ENCODE measurements at regions not wholly inside any gene's neighbourhood (a gene's known extent, or its start where the extent isn't known, plus 50 kb on each side); places are given as distances from the start of the nearest gene placed in this dataset.
A peak's percentile ranks its signal among the peaks of the same experiment; 100 is the strongest.

GRCh38 chr9:73996844-73997243 lies 500.3 kb upstream of the RORB start:
- Histone ChIP-seq H3K9ac (ENCODE audit: low read depth, low read length, poor library complexity, severe bottlenecking) (no peak overlapping the region), H3K79me2 (ENCODE audit: insufficient read depth, low read length) (no peaks in the 10 kb centered on the region), H3K27me3 (ENCODE audit: insufficient read depth, low read length, poor library complexity, severe bottlenecking) (no peaks in the 10 kb centered on the region), H3K9me3 (ENCODE audit: insufficient read depth, low read depth, low read length) (no peaks in the 10 kb centered on the region), H3F3A (ENCODE audit: low read depth) (no peaks in the 10 kb centered on the region), H4K20me1 (ENCODE audit: insufficient read depth, low read length, poor library complexity, severe bottlenecking) (no peaks in the 10 kb centered on the region), H3K9me2 (replicated peaks; ENCODE audit: low read depth, low read length) (no peaks in the 10 kb centered on the region), H2AFZ (ENCODE audit: low read length) (no peak overlapping the region), H3K4me2 (ENCODE audit: low read depth, low read length, poor library complexity, severe bottlenecking) (no peak overlapping the region), H3K4me3 (ENCODE audit: low read length, poor library complexity, severe bottlenecking) (no peak overlapping the region), H3K4me1 (ENCODE audit: insufficient read depth, low read length, poor library complexity, severe bottlenecking) (no peaks in the 10 kb centered on the region), H3K36me3 (ENCODE audit: insufficient read depth, low read length) (no peaks in the 10 kb centered on the region)
- TF ChIP-seq EZH2phosphoT487 (IDR thresholded peaks at IDR 0.05; ENCODE audit: borderline replicate concordance): no peak
- TF ChIP-seq, protein P1, sequence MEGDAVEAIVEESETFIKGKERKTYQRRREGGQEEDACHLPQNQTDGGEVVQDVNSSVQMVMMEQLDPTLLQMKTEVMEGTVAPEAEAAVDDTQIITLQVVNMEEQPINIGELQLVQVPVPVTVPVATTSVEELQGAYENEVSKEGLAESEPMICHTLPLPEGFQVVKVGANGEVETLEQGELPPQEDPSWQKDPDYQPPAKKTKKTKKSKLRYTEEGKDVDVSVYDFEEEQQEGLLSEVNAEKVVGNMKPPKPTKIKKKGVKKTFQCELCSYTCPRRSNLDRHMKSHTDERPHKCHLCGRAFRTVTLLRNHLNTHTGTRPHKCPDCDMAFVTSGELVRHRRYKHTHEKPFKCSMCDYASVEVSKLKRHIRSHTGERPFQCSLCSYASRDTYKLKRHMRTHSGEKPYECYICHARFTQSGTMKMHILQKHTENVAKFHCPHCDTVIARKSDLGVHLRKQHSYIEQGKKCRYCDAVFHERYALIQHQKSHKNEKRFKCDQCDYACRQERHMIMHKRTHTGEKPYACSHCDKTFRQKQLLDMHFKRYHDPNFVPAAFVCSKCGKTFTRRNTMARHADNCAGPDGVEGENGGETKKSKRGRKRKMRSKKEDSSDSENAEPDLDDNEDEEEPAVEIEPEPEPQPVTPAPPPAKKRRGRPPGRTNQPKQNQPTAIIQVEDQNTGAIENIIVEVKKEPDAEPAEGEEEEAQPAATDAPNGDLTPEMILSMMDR (conservative IDR thresholded peaks at IDR 0.05; ENCODE audit: low read length): no peak

GRCh38 chr9:74001382-74001781 lies 495.8 kb upstream of the RORB start:
- no peak overlapping the region for H3K9ac ChIP-seq (ENCODE audit: low read depth, low read length, poor library complexity, severe bottlenecking)
- no peak overlapping the region for H3K4me2 ChIP-seq (ENCODE audit: low read depth, low read length, poor library complexity, severe bottlenecking)
- H3K9me3 ChIP-seq (ENCODE audit: insufficient read depth, low read depth, low read length): no peaks in the 10 kb centered on the region
- no peaks in the 10 kb centered on the region for H3K79me2 ChIP-seq (ENCODE audit: insufficient read depth, low read length)
- 0 out of 2 replicates have a peak, but pooled peaks cover 6% of the 10 kb centered on the region for H3K9me2 ChIP-seq (replicated peaks; ENCODE audit: low read depth, low read length)
- H2AFZ ChIP-seq (ENCODE audit: low read length): no peak overlapping the region; the same call in 1 of the 2 replicates
- H3F3A ChIP-seq (ENCODE audit: low read depth): no peaks in the 10 kb centered on the region
- no peaks in the 10 kb centered on the region for H3K36me3 ChIP-seq (ENCODE audit: insufficient read depth, low read length)
- no peaks in the 10 kb centered on the region for H3K4me1 ChIP-seq (ENCODE audit: insufficient read depth, low read length, poor library complexity, severe bottlenecking)
- H3K4me3 ChIP-seq (ENCODE audit: low read length, poor library complexity, severe bottlenecking): no peak overlapping the region
- no peaks in the 10 kb centered on the region for H3K27me3 ChIP-seq (ENCODE audit: insufficient read depth, low read length, poor library complexity, severe bottlenecking)
- no peaks in the 10 kb centered on the region for H4K20me1 ChIP-seq (ENCODE audit: insufficient read depth, low read length, poor library complexity, severe bottlenecking)
- TF ChIP-seq, protein P1 (conservative IDR thresholded peaks at IDR 0.05; ENCODE audit: low read length): no peak
- no peak for TF ChIP-seq EZH2phosphoT487 (IDR thresholded peaks at IDR 0.05; ENCODE audit: borderline replicate concordance)

GRCh38 chr9:74006935-74007334 lies 490.2 kb upstream of the RORB start:
- Histone ChIP-seq H2AFZ (ENCODE audit: low read length) (no peak overlapping the region), H3K79me2 (ENCODE audit: insufficient read depth, low read length) (no peaks in the 10 kb centered on the region), H3K9ac (ENCODE audit: low read depth, low read length, poor library complexity, severe bottlenecking) (no peak overlapping the region), H3K36me3 (ENCODE audit: insufficient read depth, low read length) (no peaks in the 10 kb centered on the region), H4K20me1 (ENCODE audit: insufficient read depth, low read length, poor library complexity, severe bottlenecking) (no peaks in the 10 kb centered on the region), H3K4me1 (ENCODE audit: insufficient read depth, low read length, poor library complexity, severe bottlenecking) (no peaks in the 10 kb centered on the region), H3F3A (ENCODE audit: low read depth) (no peaks in the 10 kb centered on the region), H3K27me3 (ENCODE audit: insufficient read depth, low read length, poor library complexity, severe bottlenecking) (no peaks in the 10 kb centered on the region), H3K4me3 (ENCODE audit: low read length, poor library complexity, severe bottlenecking) (no peak overlapping the region), H3K4me2 (ENCODE audit: low read depth, low read length, poor library complexity, severe bottlenecking) (no peak overlapping the region), H3K9me3 (ENCODE audit: insufficient read depth, low read depth, low read length) (no peaks in the 10 kb centered on the region), H3K9me2 (replicated peaks; ENCODE audit: low read depth, low read length) (0 out of 2 replicates have a peak, but pooled peaks cover 6% of the 10 kb centered on the region)
- TF ChIP-seq, protein P1 (conservative IDR thresholded peaks at IDR 0.05; ENCODE audit: low read length): peak; percentile 42
- TF ChIP-seq EZH2phosphoT487 (IDR thresholded peaks at IDR 0.05; ENCODE audit: borderline replicate concordance): no peak

Data from Loucy (cell line).